HCT116 (cell line): ENCODE measurements at regions not wholly inside any gene's neighbourhood (a gene's known extent, or its start where the extent isn't known, plus 50 kb on each side); places are given as distances from the start of the nearest gene placed in this dataset.

Experiments used
- ATAC-seq: fragments of 200-7000 bp; cut with Tn5 transposase; 2 replicates; pipeline ENCODE4 v1.9.1; 2020; ENCODE audit warnings: mild to moderate bottlenecking, moderate library complexity
- BruUV-seq: library from RNA; stranded (reverse); fragments of 400-500 nt; replicated peaks from 2 replicates; lab custom pipeline; 2021; lab: Mats Ljungman, UMichigan
- CTCF ChIA-PET: fragments of 300-600 bp; sonication (Branson Sonifier 250); formaldehyde crosslinking; loops from one replicate; lab custom pipeline; 2021; ENCODE audit warnings: antibody characterized with exemption; lab: Charles Lee
- POLR2A ChIA-PET: fragments of 300-600, 350-600 bp; sonication (Branson Sonifier 250); formaldehyde crosslinking; loops from one replicate; lab custom pipeline; 2021; ENCODE audit warnings: antibody characterized with exemption; lab: Charles Lee
- RAD21 ChIA-PET, 2 experiments: fragments of 300-600 bp; sonication (Branson Sonifier 250); formaldehyde crosslinking; loops; one replicate each; lab custom pipeline; 2023; ENCODE audit warnings: low total read pairs in 2 of 2; ENCODE audit not compliant: uncharacterized antibody in 2 of 2, unreplicated experiment in 2 of 2, low non-redundant PET in 1 of 2; lab: Charles Lee
- DNase-seq: peaks from one replicate; pipeline ENCODE4 v3.0.0-alpha.2; 2010; ENCODE audit warnings: low read depth, low spot score
- H2AFZ ChIP-seq: fragments of 200-600 bp; shearing (Covaris generic), sonication (generic); 2 replicates; pipeline ENCODE4 v1.6.1; 2017; ENCODE audit warnings: low read depth, mixed run types, mixed read lengths, antibody characterized with exemption, low read length; ENCODE audit not compliant: poor library complexity, severe bottlenecking
- H3K27ac ChIP-seq: 2 replicates; pipeline ENCODE4 v1.5.1; 2012; ENCODE audit warnings: low read depth, low read length
- H3K27me3 ChIP-seq: fragments of 200-600 bp; sonication (generic); 2 replicates; pipeline ENCODE4 v1.6.1; 2016; ENCODE audit warnings: mixed run types, low read length, mixed read lengths; ENCODE audit not compliant: insufficient read depth
- H3K36me3 ChIP-seq, 2 experiments: fragments of 200-500 bp in 1 of 2; fragments of 200-600 bp in 1 of 2; sonication (Bioruptor generic) in 1 of 2; sonication (generic) in 1 of 2; 2 replicates each; pipeline versions ENCODE4 v1.5.1 to v1.6.1; 2014 to 2016; ENCODE audit warnings: low read length in 2 of 2, inconsistent platforms in 1 of 2, mixed read lengths in 1 of 2, mixed run types in 1 of 2; ENCODE audit not compliant: insufficient read depth in 2 of 2, control insufficient read depth in 1 of 2
- H3K4me1 ChIP-seq, 2 experiments: fragments of 200-600 bp in 1 of 2; sonication (generic) in 1 of 2; 2 replicates each; pipeline versions ENCODE4 v1.5.1 to v1.6.1; 2012 to 2017; ENCODE audit warnings: low read length in 2 of 2, inconsistent platforms in 1 of 2, mild to moderate bottlenecking in 1 of 2, mixed read lengths in 1 of 2, mixed run types in 1 of 2, moderate library complexity in 1 of 2; ENCODE audit not compliant: insufficient read depth in 2 of 2, control insufficient read depth in 1 of 2
- H3K4me2 ChIP-seq: fragments of 200-600 bp; sonication (generic); 2 replicates; pipeline ENCODE4 v1.6.1; 2017; ENCODE audit warnings: mixed run types, low read length, mixed read lengths
- H3K4me3 ChIP-seq, 2 experiments: fragments of 200-600 bp in 1 of 2; sonication (generic) in 1 of 2; replicated peaks in 1 of 2; 2 replicates each; pipeline ENCODE4 v1.5.1; 2011 to 2016; ENCODE audit warnings: low read length in 2 of 2, control low read depth in 1 of 2, low read depth in 1 of 2, mild to moderate bottlenecking in 1 of 2, mixed read lengths in 1 of 2, mixed run types in 1 of 2
- H3K79me2 ChIP-seq: fragments of 200-600 bp; sonication (generic); 2 replicates; pipeline ENCODE4 v1.6.1; 2017; ENCODE audit warnings: mild to moderate bottlenecking, mixed run types, low read length, moderate library complexity, mixed read lengths; ENCODE audit not compliant: insufficient read depth
- H3K9ac ChIP-seq: fragments of 200-600 bp; sonication (generic); 2 replicates; pipeline ENCODE4 v1.6.1; 2016; ENCODE audit warnings: low read length, mixed read lengths
- H3K9me2 ChIP-seq: fragments of 200-600 bp; sonication (generic), shearing (Covaris generic); 2 replicates; pipeline ENCODE4 v1.6.1; 2017; ENCODE audit warnings: mixed run types, mild to moderate bottlenecking, moderate library complexity; ENCODE audit not compliant: insufficient read depth
- H3K9me3 ChIP-seq, 2 experiments: fragments of 200-500 bp in 1 of 2; fragments of 200-600 bp in 1 of 2; sonication (Bioruptor generic) in 1 of 2; sonication (generic) in 1 of 2; 2 replicates each; pipeline ENCODE4 v1.6.1; 2014 to 2017; ENCODE audit warnings: low read length in 2 of 2, mixed read lengths in 2 of 2, inconsistent platforms in 1 of 2, low read depth in 1 of 2, mild to moderate bottlenecking in 1 of 2, mixed run types in 1 of 2, moderate library complexity in 1 of 2; ENCODE audit not compliant: control insufficient read depth in 1 of 2, insufficient read depth in 1 of 2
- H4K20me1 ChIP-seq: fragments of 200-600 bp; sonication (generic), shearing (Covaris generic); 2 replicates; pipeline ENCODE4 v1.6.1; 2017; ENCODE audit warnings: mixed run types, mild to moderate bottlenecking, moderate library complexity; ENCODE audit not compliant: insufficient read depth
- ATF3 ChIP-seq: IDR thresholded peaks from 2 replicates; pipeline ENCODE4 v1.6.1; 2012
- CBX3 ChIP-seq: IDR thresholded peaks from 2 replicates; pipeline ENCODE4 v1.6.1; 2012; ENCODE audit warnings: low read depth
- CEBPB ChIP-seq: IDR thresholded peaks from 2 replicates; pipeline ENCODE4 v1.6.1; 2012; ENCODE audit warnings: low read depth
- CTCF ChIP-seq, 3 experiments: fragments of 200-600 bp in 1 of 3; sonication (generic) in 1 of 3; IDR thresholded peaks in 2 of 3; conservative IDR thresholded peaks in 1 of 3; 2 replicates each; pipeline ENCODE4 v1.5.1; 2012 to 2017; ENCODE audit warnings: low read depth in 2 of 3, low read length in 2 of 3, antibody characterized with exemption in 1 of 3, borderline replicate concordance in 1 of 3, control low read depth in 1 of 3, mild to moderate bottlenecking in 1 of 3, mixed read lengths in 1 of 3, mixed run types in 1 of 3, moderate library complexity in 1 of 3; ENCODE audit not compliant: insufficient read depth in 1 of 3
- ELF1 ChIP-seq: IDR thresholded peaks from 2 replicates; pipeline ENCODE4 v1.6.1; 2012; ENCODE audit warnings: low read depth, borderline replicate concordance
- EZH2 ChIP-seq: fragments of 200-600 bp; sonication (generic); IDR thresholded peaks from 2 replicates; pipeline ENCODE4 v1.6.1; 2017; ENCODE audit warnings: antibody characterized with exemption, mixed run types
- EZH2phosphoT487 ChIP-seq: fragments of 200-600 bp; IDR thresholded peaks from 2 replicates; pipeline ENCODE4 v1.6.1; 2018; ENCODE audit warnings: antibody characterized with exemption, borderline replicate concordance
- FOSL1 ChIP-seq: IDR thresholded peaks from 2 replicates; pipeline ENCODE4 v1.6.1; 2012; ENCODE audit warnings: low read depth
- JUND ChIP-seq: IDR thresholded peaks from 2 replicates; pipeline ENCODE4 v1.6.1; 2012
- MAX ChIP-seq: IDR thresholded peaks from 2 replicates; pipeline ENCODE4 v1.6.1; 2012
- RAD21 ChIP-seq: IDR thresholded peaks from 2 replicates; pipeline ENCODE4 v1.6.1; 2012; ENCODE audit warnings: low read depth, mild to moderate bottlenecking
- SIN3A ChIP-seq: IDR thresholded peaks from 2 replicates; pipeline ENCODE4 v1.6.1; 2012; ENCODE audit warnings: low read depth
- SP1 ChIP-seq: IDR thresholded peaks from 2 replicates; pipeline ENCODE4 v1.6.1; 2012; ENCODE audit warnings: low read depth
- YY1 ChIP-seq: IDR thresholded peaks from 2 replicates; pipeline ENCODE4 v1.6.1; 2011; ENCODE audit warnings: low read length, low read depth, moderate library complexity, mild to moderate bottlenecking; ENCODE audit not compliant: insufficient replicate concordance; ENCODE audit errors: extremely low read depth
- ZBTB33 ChIP-seq: IDR thresholded peaks from 2 replicates; pipeline ENCODE4 v1.6.1; 2011; ENCODE audit warnings: mild to moderate bottlenecking, low read length, moderate library complexity; ENCODE audit not compliant: insufficient replicate concordance; ENCODE audit errors: extremely low read depth
- ZFX ChIP-seq: fragments of 450-650 bp; IDR thresholded peaks from 2 replicates; pipeline ENCODE4 v1.6.1; 2017
- ZNF274 ChIP-seq: fragments of 200-500 bp; sonication (Bioruptor generic); IDR thresholded peaks from 2 replicates; pipeline ENCODE4 v1.6.1; 2014; ENCODE audit warnings: mild to moderate bottlenecking, low read depth, low read length, inconsistent platforms
- intact Hi-C: fragments of 100-400 bp; cut with micrococcal nuclease; formaldehyde crosslinking; loops from 2 replicates; pipeline ENCODE4 v1.10.0; 2022

- Histone ChIP-seq H3K27ac (no peak overlapping the region), H3K4me1 (no peaks in the 10 kb centered on the region), H2AFZ (no peak overlapping the region), H3K9me3 (no peaks in the 10 kb centered on the region), H3K4me3 (no peak overlapping the region), H3K79me2 (no peaks in the 10 kb centered on the region), H4K20me1 (no peaks in the 10 kb centered on the region), H3K9ac (no peak overlapping the region), H3K4me2 (no peak overlapping the region), H3K36me3 (no peaks in the 10 kb centered on the region), H3K9me2 (no peaks in the 10 kb centered on the region), H3K27me3 (peaks cover 7% of the 10 kb centered on the region; the same call in 1 of the 2 replicates)
- TF ChIP-seq ELF1 (no peak), ZBTB33 (no peak), CBX3 (no peak), JUND (no peak), CEBPB (no peak), YY1 (no peak), EZH2phosphoT487 (no peak)
- POLR2A ChIA-PET = no interaction called here
- RAD21 ChIA-PET = no interaction called here
- intact Hi-C loops = no loop called here
- CTCF ChIA-PET = no interaction called here
- no TSS peak for BruUV-seq
- DNase-seq (no peak), ATAC-seq (no peak)
Measured at GRCh38 chr2:18104595-18105224, 226.2 kb downstream of the KCNS3 start.

GRCh38 chr2:18096836-18097405 is 218.5 kb downstream of the KCNS3 start:
- TF ChIP-seq ZFX = no peak
- TF ChIP-seq ELF1 = no peak
- no peak for TF ChIP-seq ZNF274
- TF ChIP-seq SIN3A = no peak
- TF ChIP-seq ATF3 = no peak
- TF ChIP-seq CTCF (IDR thresholded peaks at IDR 0.05 in 2 of 3, conservative IDR thresholded peaks at IDR 0.05 in 1 of 3; ENCODE audit: borderline replicate concordance in 1 of 3, insufficient read depth in 1 of 3, low read depth in 2 of 3, low read length in 2 of 3) = no peak
- no peak for TF ChIP-seq MAX
- TF ChIP-seq SP1 = no peak
- no peak for TF ChIP-seq EZH2
- no peak for TF ChIP-seq YY1
- no peak for TF ChIP-seq FOSL1
- no peak for TF ChIP-seq CBX3
- TF ChIP-seq RAD21 = no peak
- POLR2A ChIA-PET = no interaction called here
- H2AFZ ChIP-seq = no peak overlapping the region
- H3K4me2 ChIP-seq = no peak overlapping the region
- no TSS peak for BruUV-seq
- no peak overlapping the region for H3K27ac ChIP-seq
- no peaks in the 10 kb centered on the region for H3K36me3 ChIP-seq
- no peaks in the 10 kb centered on the region for H3K79me2 ChIP-seq
- H3K4me1 ChIP-seq = no peaks in the 10 kb centered on the region
- H3K9me2 ChIP-seq = no peaks in the 10 kb centered on the region
- H4K20me1 ChIP-seq = no peaks in the 10 kb centered on the region
- CTCF ChIA-PET = no interaction called here
- ATAC-seq = no peak
- peaks cover 17% of the 10 kb centered on the region for H3K27me3 ChIP-seq
- no peak overlapping the region for H3K9ac ChIP-seq
- RAD21 ChIA-PET = no interaction called here
- H3K9me3 ChIP-seq = no peaks in the 10 kb centered on the region
- intact Hi-C loops = no loop called here
- no peak overlapping the region for H3K4me3 ChIP-seq
- no peak for DNase-seq
